ENCODE measurements at regions not wholly inside any gene's neighbourhood (a gene's known extent, or its start where the extent isn't known, plus 50 kb on each side); places are given as distances from the start of the nearest gene placed in this dataset.

- no peaks in the 10 kb centered on the region for H3K9me3 ChIP-seq
- no peaks in the 10 kb centered on the region for H3K36me3 ChIP-seq (ENCODE audit: low read depth, missing control alignments)
- no peak for DNase-seq
- 91 to 93% methylated on average over 2 of the region's 2 CpGs for whole genome bisulfite sequencing, 2 donors
- no peaks in the 10 kb centered on the region for H3K4me1 ChIP-seq
- no peaks in the 10 kb centered on the region for H3K27me3 ChIP-seq
- no peak overlapping the region for H3K4me3 ChIP-seq
- intact Hi-C loops (cut with DNase I; ENCODE audit: low total_unique reads) = no loop called here
- H3K27ac ChIP-seq = no peak overlapping the region
- TF ChIP-seq POLR2A (IDR thresholded peaks at IDR 0.05) = no peak
- TF ChIP-seq CTCF (IDR thresholded peaks at IDR 0.05) = no peak
These were observed 137.6 kb upstream of the MANEA start for GRCh38 chr6:95439741-95440140.

GRCh38 chr6:95448208-95448607 is 129.1 kb upstream of the MANEA start:
- no peaks in the 10 kb centered on the region for H3K27me3 ChIP-seq
- WGBS, 2 donors = 78 to 85% methylated on average over 4 of the region's 4 CpGs
- no peaks in the 10 kb centered on the region for H3K36me3 ChIP-seq (ENCODE audit: low read depth, missing control alignments)
- no peak overlapping the region for H3K27ac ChIP-seq
- TF ChIP-seq CTCF (IDR thresholded peaks at IDR 0.05) (no peak), POLR2A (IDR thresholded peaks at IDR 0.05) (no peak)
- H3K9me3 ChIP-seq = no peaks in the 10 kb centered on the region
- intact Hi-C loops (cut with DNase I; ENCODE audit: low total_unique reads) = no loop called here
- no peak overlapping the region for H3K4me3 ChIP-seq
- no peak for DNase-seq
- no peaks in the 10 kb centered on the region for H3K4me1 ChIP-seq

DNA sequence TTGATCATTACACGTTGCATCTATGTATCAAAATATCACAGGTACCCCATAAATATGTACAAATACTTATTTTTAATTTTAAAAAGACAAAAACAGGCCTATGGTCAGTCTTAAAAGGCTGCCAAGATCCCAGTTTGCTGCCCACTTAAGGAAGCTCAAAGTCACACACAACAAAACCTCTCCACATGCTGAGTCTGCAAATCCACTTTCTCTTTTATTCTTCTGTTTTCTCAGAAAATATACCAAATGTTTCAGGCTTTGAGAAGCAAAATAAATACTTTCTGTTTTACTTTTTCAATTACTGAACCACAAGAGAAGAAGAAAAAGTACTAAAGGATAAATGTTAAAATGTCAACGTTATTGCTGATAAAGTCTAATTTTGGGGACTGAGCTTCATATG is 107.8 kb upstream of the MANEA start:
- no peaks in the 10 kb centered on the region for H3K36me3 ChIP-seq (ENCODE audit: low read depth, missing control alignments)
- TF ChIP-seq POLR2A (IDR thresholded peaks at IDR 0.05) (no peak), CTCF (IDR thresholded peaks at IDR 0.05) (no peak)
- no peak for DNase-seq
- WGBS, 2 donors = 70 to 80% methylated on average over 2 of the region's 2 CpGs
- no peaks in the 10 kb centered on the region for H3K9me3 ChIP-seq
- no peak overlapping the region for H3K27ac ChIP-seq
- no peaks in the 10 kb centered on the region for H3K27me3 ChIP-seq
- H3K4me3 ChIP-seq = no peak overlapping the region
- no peaks in the 10 kb centered on the region for H3K4me1 ChIP-seq
- intact Hi-C loops (cut with DNase I; ENCODE audit: low total_unique reads) = no loop called here

GRCh38 chr6:95478941-95479340 is 98.4 kb upstream of the MANEA start:
- Histone ChIP-seq H3K36me3 (ENCODE audit: low read depth, missing control alignments) (no peaks in the 10 kb centered on the region), H3K9me3 (no peaks in the 10 kb centered on the region), H3K4me3 (no peak overlapping the region), H3K4me1 (no peaks in the 10 kb centered on the region), H3K27ac (no peak overlapping the region), H3K27me3 (no peaks in the 10 kb centered on the region)
- TF ChIP-seq CTCF (IDR thresholded peaks at IDR 0.05) (no peak), POLR2A (IDR thresholded peaks at IDR 0.05) (no peak)
- intact Hi-C loops (cut with DNase I; ENCODE audit: low total_unique reads) = no loop called here
- no peak for DNase-seq

- Histone ChIP-seq H3K36me3 (ENCODE audit: low read depth, missing control alignments) (no peaks in the 10 kb centered on the region), H3K27ac (no peak overlapping the region), H3K27me3 (no peaks in the 10 kb centered on the region), H3K4me3 (no peak overlapping the region), H3K9me3 (no peaks in the 10 kb centered on the region), H3K4me1 (no peaks in the 10 kb centered on the region)
- no peak for DNase-seq
- intact Hi-C loops (cut with DNase I; ENCODE audit: low total_unique reads) = no loop called here
- TF ChIP-seq CTCF (IDR thresholded peaks at IDR 0.05) = no peak
- no peak for TF ChIP-seq POLR2A (IDR thresholded peaks at IDR 0.05)
These were observed 89.5 kb upstream of the MANEA start for GRCh38 chr6:95487817-95488216.

Measured in testis (tissue), 2 donors.